ENCODE measurements at regions not wholly inside any gene's neighbourhood (a gene's known extent, or its start where the extent isn't known, plus 50 kb on each side); places are given as distances from the start of the nearest gene placed in this dataset.

- H3K27me3 ChIP-seq (ENCODE audit: control insufficient read depth, insufficient read depth, low read length) = no peaks in the 10 kb centered on the region
- H2AFZ ChIP-seq = no peak overlapping the region
- H3K79me2 ChIP-seq = no peaks in the 10 kb centered on the region
- H3K36me3 ChIP-seq (ENCODE audit: control insufficient read depth, insufficient read depth, low read length) = no peaks in the 10 kb centered on the region
- H3K27ac ChIP-seq = no peak overlapping the region
- H3K4me3 ChIP-seq (ENCODE audit: low read depth, low read length) = no peak overlapping the region
- no peaks in the 10 kb centered on the region for H3K9me3 ChIP-seq (ENCODE audit: control insufficient read depth, low read length)
- TF ChIP-seq, protein P1, sequence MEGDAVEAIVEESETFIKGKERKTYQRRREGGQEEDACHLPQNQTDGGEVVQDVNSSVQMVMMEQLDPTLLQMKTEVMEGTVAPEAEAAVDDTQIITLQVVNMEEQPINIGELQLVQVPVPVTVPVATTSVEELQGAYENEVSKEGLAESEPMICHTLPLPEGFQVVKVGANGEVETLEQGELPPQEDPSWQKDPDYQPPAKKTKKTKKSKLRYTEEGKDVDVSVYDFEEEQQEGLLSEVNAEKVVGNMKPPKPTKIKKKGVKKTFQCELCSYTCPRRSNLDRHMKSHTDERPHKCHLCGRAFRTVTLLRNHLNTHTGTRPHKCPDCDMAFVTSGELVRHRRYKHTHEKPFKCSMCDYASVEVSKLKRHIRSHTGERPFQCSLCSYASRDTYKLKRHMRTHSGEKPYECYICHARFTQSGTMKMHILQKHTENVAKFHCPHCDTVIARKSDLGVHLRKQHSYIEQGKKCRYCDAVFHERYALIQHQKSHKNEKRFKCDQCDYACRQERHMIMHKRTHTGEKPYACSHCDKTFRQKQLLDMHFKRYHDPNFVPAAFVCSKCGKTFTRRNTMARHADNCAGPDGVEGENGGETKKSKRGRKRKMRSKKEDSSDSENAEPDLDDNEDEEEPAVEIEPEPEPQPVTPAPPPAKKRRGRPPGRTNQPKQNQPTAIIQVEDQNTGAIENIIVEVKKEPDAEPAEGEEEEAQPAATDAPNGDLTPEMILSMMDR (IDR thresholded peaks at IDR 0.05) = no peak
- H3K4me2 ChIP-seq (ENCODE audit: low read length) = no peak overlapping the region
- no peaks in the 10 kb centered on the region for H3K4me1 ChIP-seq
- H3K9ac ChIP-seq = no peak overlapping the region
Measured at GRCh38 chr5:96275051-96275450, 158.0 kb downstream of the PCSK1 start.

DNA sequence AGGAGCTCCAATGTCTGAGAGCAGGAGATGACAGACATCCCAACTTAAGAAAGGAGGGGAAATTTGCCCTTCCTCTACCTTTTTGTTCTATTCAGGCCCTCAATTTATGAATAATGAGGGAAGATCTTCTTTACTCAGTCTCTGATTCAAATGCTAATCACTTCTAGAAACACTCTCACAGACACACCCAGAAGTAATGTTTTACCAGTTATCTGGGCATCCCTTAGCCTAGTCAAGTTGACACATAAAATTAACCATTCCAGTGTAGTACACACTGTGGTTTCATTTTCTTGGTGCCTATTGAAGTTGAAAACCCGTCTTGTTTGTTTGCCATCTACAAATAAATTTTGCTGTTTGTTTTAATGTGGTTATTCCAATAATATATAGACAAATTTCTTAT lies 167.6 kb downstream of the PCSK1 start:
- Histone ChIP-seq H3K9me3 (ENCODE audit: control insufficient read depth, low read length) (no peaks in the 10 kb centered on the region), H3K27ac (no peak overlapping the region), H3K4me3 (ENCODE audit: low read depth, low read length) (no peak overlapping the region), H3K4me1 (no peaks in the 10 kb centered on the region), H3K27me3 (ENCODE audit: control insufficient read depth, insufficient read depth, low read length) (no peaks in the 10 kb centered on the region), H2AFZ (no peak overlapping the region), H3K4me2 (ENCODE audit: low read length) (no peak overlapping the region), H3K9ac (no peak overlapping the region), H3K36me3 (ENCODE audit: control insufficient read depth, insufficient read depth, low read length) (no peaks in the 10 kb centered on the region), H3K79me2 (no peaks in the 10 kb centered on the region)
- TF ChIP-seq, protein P1 (IDR thresholded peaks at IDR 0.05) = no peak

DNA sequence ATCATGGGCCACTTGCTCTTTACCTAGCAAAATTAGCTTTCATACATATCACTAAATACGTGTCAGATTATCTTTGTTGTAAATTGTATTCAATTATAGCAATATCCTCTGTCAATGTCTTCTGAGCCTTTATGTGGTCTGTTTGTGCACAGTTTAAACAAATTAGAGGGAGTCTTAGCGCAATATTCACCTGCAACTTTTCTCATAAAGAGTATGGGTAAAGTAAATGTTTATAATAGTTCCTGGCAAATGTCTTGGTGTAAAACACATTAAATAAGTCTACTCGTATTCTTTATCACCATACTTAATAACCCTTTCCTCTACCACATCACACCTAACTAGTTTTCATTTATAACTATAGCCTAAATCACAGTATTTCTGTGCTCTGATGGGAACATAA lies 169.0 kb downstream of the PCSK1 start:
- Histone ChIP-seq H3K4me1 (no peaks in the 10 kb centered on the region), H3K36me3 (ENCODE audit: control insufficient read depth, insufficient read depth, low read length) (no peaks in the 10 kb centered on the region), H3K9me3 (ENCODE audit: control insufficient read depth, low read length) (no peaks in the 10 kb centered on the region), H3K79me2 (no peaks in the 10 kb centered on the region), H3K9ac (no peak overlapping the region), H3K4me2 (ENCODE audit: low read length) (no peak overlapping the region), H3K27me3 (ENCODE audit: control insufficient read depth, insufficient read depth, low read length) (no peaks in the 10 kb centered on the region), H3K4me3 (ENCODE audit: low read depth, low read length) (no peak overlapping the region), H3K27ac (no peak overlapping the region), H2AFZ (no peak overlapping the region)
- TF ChIP-seq, protein P1 (IDR thresholded peaks at IDR 0.05) = no peak

GRCh38 chr5:96262105-96262504 lies 170.9 kb downstream of the PCSK1 start:
- H3K9ac ChIP-seq = no peak overlapping the region
- no peak overlapping the region for H3K4me2 ChIP-seq (ENCODE audit: low read length)
- H3K4me3 ChIP-seq (ENCODE audit: low read depth, low read length) = no peak overlapping the region
- TF ChIP-seq, protein P1 (IDR thresholded peaks at IDR 0.05) = no peak
- H3K4me1 ChIP-seq = no peaks in the 10 kb centered on the region
- no peak overlapping the region for H3K27ac ChIP-seq
- no peaks in the 10 kb centered on the region for H3K79me2 ChIP-seq
- H2AFZ ChIP-seq = no peak overlapping the region
- H3K9me3 ChIP-seq (ENCODE audit: control insufficient read depth, low read length) = no peaks in the 10 kb centered on the region
- H3K36me3 ChIP-seq (ENCODE audit: control insufficient read depth, insufficient read depth, low read length) = no peaks in the 10 kb centered on the region
- no peaks in the 10 kb centered on the region for H3K27me3 ChIP-seq (ENCODE audit: control insufficient read depth, insufficient read depth, low read length)

GRCh38 chr5:96260009-96260408 lies 173.0 kb downstream of the PCSK1 start:
- Histone ChIP-seq H3K27ac (no peak overlapping the region), H3K4me1 (no peaks in the 10 kb centered on the region), H3K36me3 (ENCODE audit: control insufficient read depth, insufficient read depth, low read length) (no peaks in the 10 kb centered on the region), H3K9me3 (ENCODE audit: control insufficient read depth, low read length) (no peaks in the 10 kb centered on the region), H3K79me2 (no peaks in the 10 kb centered on the region), H3K9ac (no peak overlapping the region), H3K4me2 (ENCODE audit: low read length) (no peak overlapping the region), H2AFZ (no peak overlapping the region), H3K27me3 (ENCODE audit: control insufficient read depth, insufficient read depth, low read length) (no peaks in the 10 kb centered on the region), H3K4me3 (ENCODE audit: low read depth, low read length) (no peak overlapping the region)
- TF ChIP-seq, protein P1 (IDR thresholded peaks at IDR 0.05) = no peak

All from parathyroid adenoma (tissue), 2 donors.